ENCODE measurements at regions not wholly inside any gene's neighbourhood (a gene's known extent, or its start where the extent isn't known, plus 50 kb on each side); places are given as distances from the start of the nearest gene placed in this dataset.
A peak's percentile ranks its signal among the peaks of the same experiment; 100 is the strongest.

GRCh38 chr16:86664522-86665318 lies 86.4 kb downstream of the FOXL1 start:
- peak; percentile 31 for DNase-seq (ENCODE audit: low spot score)

DNA sequence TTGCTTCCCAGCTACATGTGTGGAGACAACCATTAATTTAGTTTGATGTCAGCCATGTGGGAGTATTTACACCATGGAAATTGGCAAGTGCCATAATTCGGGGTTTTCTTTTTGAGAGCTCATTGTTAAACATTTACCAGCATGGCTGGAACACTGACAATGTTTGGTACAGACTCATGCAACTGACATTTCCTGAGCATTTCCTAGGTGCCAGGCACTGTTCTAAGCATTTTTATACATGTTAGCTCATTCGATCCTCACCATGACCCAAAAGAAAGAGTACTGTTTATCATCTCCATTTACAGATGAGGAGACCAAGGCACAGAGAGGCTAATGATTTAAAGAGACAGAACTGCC lies 86.9 kb downstream of the FOXL1 start:
- no peak for DNase-seq (ENCODE audit: low spot score)

GRCh38 chr16:86665929-86666328 lies 87.6 kb downstream of the FOXL1 start:
- DNase-seq (ENCODE audit: low spot score) = no peak

DNA sequence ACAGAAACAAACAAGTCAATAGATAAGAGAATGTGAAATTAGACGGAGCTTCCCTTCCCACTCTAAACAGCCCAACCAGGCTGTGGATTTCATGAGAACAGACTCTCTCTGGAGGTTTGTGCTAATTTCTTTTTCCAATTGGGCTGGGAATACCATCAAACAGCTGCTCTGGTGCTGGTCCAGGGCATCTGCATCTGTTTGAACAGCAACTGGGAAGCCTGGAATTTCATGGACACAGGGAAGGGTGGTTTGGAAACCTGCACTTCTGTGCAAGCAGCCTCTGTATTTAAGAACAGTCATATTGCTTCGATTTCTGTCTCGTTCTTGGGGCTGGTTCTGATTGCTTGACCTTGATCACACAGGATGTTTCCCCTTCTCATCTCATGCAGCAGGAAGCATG lies 88.7 kb downstream of the FOXL1 start:
- no peak for DNase-seq (ENCODE audit: low spot score)

- no peak for DNase-seq (ENCODE audit: low spot score)
These were observed 90.0 kb downstream of the FOXL1 start for GRCh38 chr16:86668136-86668910.

- no peak for DNase-seq (ENCODE audit: low spot score)
These were observed 91.0 kb downstream of the FOXL1 start for GRCh38 chr16:86669285-86669805.

- DNase-seq (ENCODE audit: low spot score) = no peak
These were observed 91.8 kb downstream of the FOXL1 start for GRCh38 chr16:86669937-86670749.

DNA sequence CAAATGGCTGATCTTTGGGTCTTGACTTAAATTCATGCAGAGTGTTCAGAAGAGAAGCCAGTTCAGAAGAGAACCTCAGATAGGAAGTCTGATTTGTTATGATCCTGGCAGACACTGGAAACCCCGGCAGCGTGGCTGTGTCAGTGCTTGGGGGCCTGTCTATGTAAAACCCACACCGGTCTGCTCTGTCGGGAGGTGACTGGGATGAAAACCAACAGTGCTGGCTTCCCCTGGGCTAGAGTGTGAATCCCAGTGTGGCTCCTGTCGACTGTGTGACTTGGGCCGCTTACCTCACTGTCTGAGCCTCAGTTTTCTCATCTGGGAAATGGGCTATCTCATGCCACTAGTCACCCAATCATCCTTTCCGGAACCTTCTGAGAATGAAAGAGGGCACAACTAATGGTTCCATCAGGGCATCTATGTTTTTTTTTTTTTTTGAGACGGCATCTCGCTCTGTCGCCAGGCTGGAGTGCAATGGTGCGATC lies 92.4 kb downstream of the FOXL1 start:
- DNase-seq (ENCODE audit: low spot score) = no peak

DNA sequence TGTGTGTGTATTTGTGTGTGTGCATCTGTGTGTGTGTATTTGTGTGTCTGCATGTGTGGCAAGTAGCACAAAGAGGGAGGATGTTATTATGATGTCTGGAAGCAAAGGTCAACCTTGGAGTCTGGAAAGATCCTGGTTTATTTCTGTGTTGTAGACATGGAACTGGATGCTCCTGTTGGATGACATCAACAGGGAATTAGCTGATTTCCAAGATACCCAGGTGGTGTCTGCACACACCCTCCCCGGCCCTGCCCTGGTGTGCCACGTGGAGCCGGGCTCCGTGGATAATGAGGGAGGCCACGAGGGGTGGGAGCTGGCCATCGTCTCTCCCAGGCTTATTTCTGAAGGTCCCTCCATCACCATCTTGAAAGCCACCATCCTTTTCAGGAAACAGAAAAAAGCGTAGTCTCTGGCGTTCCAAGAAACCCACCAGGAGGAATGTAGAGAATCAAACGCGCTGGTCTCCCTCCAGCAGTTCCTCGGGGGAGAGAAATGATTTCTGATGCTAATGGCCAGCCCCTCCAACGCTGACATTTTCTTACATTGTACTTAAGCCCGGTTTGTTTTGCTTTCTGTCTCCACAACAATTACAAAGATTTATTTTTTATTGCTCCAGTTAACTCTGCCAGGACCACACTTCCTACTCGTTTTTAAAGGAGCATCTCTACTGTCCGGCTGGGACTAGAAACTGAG lies 93.3 kb downstream of the FOXL1 start:
- DNase-seq (ENCODE audit: low spot score) = no peak

DNA sequence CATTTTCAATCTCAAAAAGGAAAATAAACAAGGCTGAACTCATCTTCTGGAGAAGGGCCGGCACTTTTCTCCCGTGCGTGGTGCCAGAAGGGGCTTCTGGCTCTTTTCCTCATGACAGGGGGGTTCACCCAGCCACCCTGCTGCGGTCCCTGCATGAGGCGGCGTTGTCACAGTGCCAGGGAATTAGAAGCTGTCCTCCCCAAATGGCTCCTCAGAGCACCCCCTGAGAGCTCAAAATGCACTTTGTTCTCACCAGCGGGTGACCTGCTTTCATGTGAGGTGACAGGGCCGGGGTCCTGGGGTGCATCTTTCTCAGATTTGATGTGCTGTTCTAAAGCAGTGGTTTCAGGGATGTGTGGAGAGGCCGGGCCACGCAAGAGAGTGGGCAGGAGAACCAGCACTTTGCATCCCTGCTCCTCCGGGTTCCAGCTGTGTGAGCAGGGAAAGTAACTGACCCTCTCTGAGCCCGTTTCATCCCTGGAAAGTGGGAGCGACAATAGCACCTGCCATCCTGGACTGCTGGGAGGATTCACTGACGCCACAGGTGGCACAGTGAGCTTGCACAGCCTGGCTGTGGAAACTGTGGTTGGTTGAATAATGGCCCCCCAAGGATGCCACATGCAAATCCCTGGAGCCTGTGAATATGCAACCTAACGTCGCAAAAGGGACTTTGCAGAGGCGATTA lies 94.0 kb downstream of the FOXL1 start:
- DNase-seq (ENCODE audit: low spot score) = no peak

DNA sequence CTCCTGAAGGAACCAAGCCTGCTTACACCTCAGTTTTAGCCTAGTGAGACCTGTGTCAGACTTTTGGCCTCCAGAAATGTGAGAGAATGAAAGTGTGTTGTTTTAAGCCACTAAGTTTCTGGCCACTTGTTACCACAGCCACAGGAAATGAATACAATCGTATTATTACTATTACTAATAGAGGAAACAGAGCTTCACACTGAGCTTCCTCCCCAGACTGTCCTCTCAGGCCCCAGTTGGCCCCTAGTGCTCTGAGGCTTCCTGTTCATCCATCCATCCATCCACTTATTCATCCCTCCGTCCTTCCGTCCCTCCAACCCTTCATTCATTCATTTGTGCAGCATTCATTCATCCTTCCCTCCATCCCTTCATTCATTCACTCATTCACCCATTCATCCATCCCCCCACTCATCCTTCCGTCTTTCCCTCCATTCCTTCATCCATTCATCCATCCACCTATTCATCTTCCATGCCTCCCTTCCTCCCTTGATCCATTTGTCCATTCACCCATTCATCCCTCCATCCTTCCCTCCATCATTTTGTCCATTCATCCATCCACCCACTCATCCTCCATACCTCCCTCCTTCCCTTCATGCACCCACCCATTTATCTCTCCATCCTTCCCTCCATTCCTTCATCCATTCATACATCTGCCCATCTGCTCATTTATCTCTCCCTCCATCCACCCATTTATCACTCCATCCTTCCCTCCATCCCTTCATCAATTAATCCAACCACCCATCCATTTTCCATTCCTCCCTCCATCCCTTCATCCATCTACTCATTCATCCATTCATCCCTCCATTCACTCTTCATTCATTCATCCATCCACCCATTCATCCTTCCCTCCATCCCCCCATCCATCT lies 95.0 kb downstream of the FOXL1 start:
- DNase-seq (ENCODE audit: low spot score) = no peak

GRCh38 chr16:86673956-86674453 lies 95.7 kb downstream of the FOXL1 start:
- DNase-seq (ENCODE audit: low spot score) = no peak

GRCh38 chr16:86676254-86676670 lies 97.9 kb downstream of the FOXL1 start:
- DNase-seq (ENCODE audit: low spot score) = no peak

GRCh38 chr16:86679490-86679889 lies 101.1 kb downstream of the FOXL1 start:
- DNase-seq (ENCODE audit: low spot score) = no peak

DNA sequence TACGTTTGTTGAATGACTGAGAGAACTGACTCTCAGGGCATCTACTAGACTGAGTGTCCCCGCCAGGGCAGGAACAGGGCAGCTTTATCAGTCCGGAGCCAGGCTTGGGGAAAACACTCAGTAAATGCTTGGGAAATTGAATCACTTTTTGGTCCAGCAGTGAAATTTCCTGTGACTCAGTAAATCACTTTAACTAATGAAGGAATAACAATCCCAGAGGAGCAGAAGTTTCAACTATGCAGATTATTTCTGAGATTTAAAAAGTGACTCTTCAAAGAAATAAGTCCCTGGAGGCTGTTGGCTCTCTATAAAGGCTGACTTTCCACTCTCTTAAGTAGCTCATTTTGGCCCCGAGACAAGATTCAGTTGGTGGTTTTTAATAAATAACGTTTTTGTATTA lies 101.8 kb downstream of the FOXL1 start:
- no peak for DNase-seq (ENCODE audit: low spot score)

DNA sequence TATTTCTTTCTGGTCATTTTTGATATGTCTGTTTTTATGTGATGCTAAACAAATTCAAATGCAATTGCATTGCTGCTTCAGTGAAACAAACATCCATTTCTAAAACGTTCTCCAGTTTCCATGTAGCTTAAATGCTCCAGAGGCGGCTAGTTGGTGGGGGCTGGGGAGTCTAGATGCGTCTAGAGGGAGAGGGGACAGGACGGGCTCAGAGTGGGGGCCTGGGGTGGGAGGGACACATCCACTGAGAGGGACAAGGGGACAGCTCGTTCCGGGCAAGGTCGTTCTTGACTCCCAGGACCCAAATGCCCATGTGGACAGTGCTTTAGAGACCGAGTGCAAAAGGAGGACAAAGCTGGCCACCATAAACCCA lies 102.3 kb downstream of the FOXL1 start:
- DNase-seq (ENCODE audit: low spot score) = no peak

- DNase-seq (ENCODE audit: low spot score) = no peak
These were observed 102.8 kb downstream of the FOXL1 start for GRCh38 chr16:86681031-86681756.

DNA sequence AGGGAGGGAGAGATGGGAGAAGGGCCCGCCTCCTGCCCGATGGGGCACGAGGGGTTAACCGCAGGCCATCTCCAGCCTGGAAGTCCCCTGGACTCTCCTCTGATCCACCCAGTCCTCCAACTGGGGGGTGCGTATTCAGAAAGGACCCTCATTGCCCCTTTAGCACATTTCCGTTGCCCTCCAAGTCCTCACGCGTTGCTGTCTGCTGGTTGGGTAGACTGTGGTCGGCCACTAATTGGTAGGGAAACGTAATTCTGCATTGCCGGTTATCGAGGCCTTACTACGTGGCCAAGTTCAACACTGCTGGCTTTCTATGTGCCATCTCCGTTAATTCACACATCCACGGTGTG lies 103.4 kb downstream of the FOXL1 start:
- DNase-seq (ENCODE audit: low spot score) = no peak

DNA sequence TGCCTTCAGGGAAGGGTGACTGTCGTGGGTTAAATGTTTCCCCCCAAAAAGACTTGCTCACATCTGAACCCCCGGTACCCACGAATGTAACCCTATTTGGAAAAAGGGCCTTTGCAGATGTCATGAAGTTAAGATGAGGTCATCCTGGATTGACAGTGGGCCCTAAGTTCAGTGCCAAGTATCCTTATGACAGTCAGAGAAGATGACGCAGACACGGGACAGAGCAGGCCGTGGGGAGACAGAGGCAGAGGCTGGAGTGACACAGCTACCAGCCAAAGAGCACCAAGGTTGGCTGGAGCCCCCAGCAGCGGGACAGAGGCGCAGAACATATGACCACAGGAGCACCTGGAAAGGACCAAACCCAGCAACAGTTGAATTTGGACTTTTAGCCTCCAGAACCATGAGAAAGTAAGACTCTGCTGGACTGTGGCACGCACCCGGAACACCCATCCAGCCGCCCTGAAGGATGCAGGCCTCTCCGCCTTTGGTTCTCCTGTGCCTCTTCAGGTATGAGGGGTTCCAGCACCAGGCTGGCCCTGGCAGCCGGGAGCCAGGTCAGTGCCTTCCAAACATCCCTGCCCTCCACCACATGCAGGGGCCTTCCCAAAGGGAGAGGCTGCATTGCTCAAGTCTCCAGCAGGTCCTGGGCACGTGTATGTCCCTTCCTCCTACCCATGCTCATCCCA lies 104.0 kb downstream of the FOXL1 start:
- no peak for DNase-seq (ENCODE audit: low spot score)

All from CD4-positive, alpha-beta T cell treated with Interleukin-2 at 100 ng/mL for 4 hours (primary cell).